ENCODE measurements at regions not wholly inside any gene's neighbourhood (a gene's known extent, or its start where the extent isn't known, plus 50 kb on each side); places are given as distances from the start of the nearest gene placed in this dataset.
A peak's percentile ranks its signal among the peaks of the same experiment; 100 is the strongest.

DNA sequence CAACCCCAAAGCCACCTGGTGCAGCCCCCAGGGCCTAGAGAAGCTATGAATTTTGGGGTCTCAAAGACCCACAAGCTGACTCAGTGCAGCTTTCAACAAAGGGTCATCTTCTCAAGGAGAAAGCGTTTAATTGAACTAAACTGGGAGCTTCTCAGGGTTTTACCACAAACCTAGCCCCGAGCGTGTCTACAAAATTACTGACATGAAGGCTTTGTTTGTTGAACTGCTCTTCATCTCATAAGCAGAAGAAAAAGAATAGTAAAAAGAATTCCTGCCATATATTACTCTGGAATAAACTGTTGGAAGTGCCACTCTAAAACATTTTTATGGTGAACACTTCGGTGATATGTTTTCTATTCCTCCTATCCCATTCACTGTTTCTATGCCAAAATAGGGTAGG is 50.8 kb upstream of the INCENP start:
- no peak for DNase-seq (ENCODE audit: insufficient read length, low spot score)
- FAIRE-seq: no peak

DNA sequence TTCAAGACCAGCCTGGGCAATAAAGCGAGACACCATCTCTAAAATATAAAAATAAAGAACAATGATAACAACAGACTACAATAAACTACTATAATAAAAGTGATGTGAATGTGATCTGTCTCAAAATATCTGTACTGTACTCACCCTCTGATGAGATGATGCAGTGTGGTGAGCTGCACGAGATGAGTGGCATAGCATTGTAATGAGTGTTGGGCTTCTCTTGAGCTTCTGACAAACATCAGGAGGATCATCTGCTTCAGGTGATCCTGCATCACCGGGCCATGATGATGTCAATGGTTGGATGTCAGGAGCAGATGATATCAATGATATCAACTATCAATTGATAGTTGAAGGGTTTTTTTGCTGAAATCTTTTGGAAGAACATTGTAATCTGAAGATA is 52.4 kb upstream of the INCENP start:
- DNase-seq (ENCODE audit: insufficient read length, low spot score) (no peak), FAIRE-seq (no peak)

DNA sequence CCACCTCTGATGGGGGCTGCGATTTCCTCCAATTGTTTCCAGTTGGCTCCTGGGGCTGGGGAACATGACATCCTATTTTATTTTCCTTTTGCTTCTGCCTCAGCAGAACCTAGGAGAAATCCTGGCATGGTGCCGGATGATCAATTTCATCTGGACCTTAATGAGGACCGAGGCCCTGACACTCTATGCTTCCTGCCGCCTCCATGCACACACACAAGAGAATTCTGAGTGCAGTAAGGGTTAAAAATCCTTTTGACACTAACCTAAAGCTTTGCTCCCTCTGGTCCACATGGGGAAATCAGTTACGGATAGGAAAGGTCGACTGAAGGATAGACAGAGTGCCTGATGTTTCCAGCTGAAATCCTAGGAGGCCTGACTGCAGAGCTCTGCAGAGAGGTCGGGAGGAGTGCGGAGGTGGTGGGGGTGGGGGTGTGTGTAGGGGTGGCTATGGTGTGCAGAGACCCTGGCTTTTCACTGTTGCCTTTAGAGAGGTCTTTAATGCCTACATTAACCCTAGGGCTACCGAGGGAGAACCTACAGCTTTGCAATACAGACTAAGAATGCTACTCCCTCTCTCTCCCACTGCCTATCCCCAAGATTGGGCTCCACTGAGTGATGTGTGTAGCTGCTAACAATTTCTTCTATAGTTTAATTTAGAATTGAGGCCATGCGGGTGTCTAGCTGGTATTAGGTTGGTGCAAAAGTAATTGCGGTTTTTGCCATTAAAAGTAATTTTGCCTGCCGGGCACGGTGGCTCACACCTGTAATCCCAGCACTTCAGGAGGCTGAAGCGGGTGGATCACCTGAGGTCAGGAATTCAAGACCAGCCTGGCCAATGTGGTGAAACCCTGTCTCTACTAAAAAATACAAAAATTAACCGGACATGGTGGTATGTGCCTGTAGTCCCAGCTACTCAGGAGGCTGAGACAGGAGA is 53.6 kb upstream of the INCENP start:
- DNase-seq (ENCODE audit: insufficient read length, low spot score) (no peak), FAIRE-seq (no peak)

DNA sequence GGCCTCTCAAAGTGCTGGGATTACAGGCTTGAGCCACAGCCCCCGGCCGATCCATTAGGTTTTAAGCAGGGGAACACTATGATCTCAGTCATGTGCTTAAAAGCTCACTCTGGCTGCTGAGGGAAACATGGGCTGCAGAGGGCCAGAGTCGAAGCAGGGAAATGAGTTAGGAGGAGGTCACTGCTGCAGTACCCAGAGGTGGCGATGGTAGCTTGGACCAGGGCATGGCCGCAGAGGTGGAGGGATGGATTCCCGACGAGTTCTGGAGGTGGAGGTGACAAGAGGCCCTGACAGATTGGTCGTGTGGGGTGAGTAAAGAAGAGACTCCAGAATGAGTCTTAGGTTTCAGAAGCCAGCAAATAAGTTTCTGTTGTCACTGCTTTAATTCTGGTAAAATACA is 54.4 kb upstream of the INCENP start:
- DNase-seq (ENCODE audit: insufficient read length, low spot score): no peak
- no peak for FAIRE-seq

DNA sequence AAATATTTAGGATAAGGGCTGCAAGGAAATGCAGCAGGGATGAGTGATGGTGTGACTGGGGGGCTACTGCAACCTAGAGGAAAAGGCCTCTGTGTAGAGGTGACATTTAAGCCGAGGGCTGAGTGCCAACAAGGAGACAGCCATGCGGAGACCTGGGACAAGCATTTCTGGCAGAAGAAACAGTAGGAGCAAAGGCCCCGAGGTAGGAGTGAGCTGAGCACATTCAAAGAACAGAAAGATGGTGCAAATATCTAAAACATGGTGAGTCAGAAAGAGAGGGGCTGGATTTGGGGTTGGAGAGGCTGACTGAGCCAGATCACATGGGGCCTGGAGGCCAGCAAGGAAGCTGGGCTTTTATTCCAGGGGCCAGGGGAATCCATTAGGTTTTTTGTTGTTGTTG is 55.1 kb upstream of the INCENP start:
- DNase-seq (ENCODE audit: insufficient read length, low spot score): no peak
- no peak for FAIRE-seq

DNA sequence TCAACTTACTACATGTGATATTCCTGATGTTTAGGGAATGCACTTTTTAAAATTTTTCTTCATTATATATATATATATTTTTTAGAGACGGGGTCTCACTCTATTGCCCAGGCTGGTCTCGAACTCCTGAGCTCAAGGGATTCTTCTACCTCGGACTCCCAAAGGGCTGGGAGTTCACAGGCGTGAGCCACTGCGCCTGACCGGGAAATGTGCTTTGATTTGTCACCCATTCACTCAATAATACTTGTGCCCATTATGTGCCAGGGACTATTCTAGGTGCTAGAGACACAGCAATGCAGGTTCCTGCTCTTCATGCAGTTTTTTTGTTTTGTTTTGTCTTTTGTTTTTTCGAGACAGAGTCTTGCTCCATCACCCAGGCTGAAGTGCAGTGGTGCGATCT is 56.1 kb upstream of the INCENP start:
- no peak for FAIRE-seq
- no peak for DNase-seq (ENCODE audit: insufficient read length, low spot score)

DNA sequence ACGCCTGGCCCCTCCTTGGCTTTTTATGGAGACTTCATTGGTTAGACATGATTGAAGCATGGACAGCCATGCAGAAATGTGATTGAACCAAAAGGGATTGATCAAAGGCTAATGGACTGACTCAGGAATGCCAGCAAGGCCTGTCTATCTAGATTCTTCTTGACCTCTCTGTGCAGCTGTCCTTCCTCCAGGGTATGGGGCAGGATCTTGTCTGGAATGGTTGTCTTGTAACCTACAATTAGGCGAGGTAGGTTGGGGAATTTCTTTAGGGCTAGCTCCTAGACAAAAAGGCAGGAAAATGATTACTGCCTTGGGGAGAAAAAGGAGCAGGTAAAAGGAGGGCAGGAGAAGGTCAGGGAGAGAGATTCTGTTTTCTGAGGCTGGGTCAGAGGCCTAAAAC is 59.6 kb upstream of the INCENP start:
- no peak for FAIRE-seq

DNA sequence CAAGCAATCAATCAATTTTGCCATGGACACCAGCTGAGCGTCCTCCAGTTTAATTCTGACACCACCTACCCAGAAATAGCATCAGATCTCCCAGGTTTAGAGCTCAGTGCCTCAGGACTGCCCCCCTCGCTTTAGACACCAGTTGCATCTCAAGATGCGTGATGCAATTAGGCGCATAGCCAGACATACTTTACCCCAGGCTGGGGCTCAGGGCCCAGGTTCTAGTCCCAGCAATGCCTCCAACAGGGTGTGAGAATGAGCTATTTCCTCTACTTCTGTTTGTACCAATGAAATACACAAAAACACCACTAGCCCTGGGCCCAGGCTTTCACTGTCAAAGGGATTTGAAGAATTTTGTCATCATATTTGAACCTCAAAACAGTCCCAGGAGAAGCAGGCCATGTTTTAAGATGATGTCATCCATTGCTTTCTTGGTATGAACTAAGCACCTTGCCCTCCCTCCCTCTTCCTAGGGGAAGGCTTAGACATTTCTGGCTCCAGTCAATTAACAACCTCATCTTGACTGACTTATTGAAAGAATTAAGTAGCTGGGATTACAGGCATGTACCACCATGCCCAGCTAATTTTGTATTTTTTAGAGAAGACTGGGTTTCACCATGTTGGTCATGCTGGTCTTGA is 61.5 kb upstream of the INCENP start:
- FAIRE-seq (no peak), DNase-seq (ENCODE audit: insufficient read length, low spot score) (no peak)

More for the DNA sequence above, 59.6 kb upstream of the INCENP start:
- DNase-seq (ENCODE audit: insufficient read length, low spot score): no peak

DNA sequence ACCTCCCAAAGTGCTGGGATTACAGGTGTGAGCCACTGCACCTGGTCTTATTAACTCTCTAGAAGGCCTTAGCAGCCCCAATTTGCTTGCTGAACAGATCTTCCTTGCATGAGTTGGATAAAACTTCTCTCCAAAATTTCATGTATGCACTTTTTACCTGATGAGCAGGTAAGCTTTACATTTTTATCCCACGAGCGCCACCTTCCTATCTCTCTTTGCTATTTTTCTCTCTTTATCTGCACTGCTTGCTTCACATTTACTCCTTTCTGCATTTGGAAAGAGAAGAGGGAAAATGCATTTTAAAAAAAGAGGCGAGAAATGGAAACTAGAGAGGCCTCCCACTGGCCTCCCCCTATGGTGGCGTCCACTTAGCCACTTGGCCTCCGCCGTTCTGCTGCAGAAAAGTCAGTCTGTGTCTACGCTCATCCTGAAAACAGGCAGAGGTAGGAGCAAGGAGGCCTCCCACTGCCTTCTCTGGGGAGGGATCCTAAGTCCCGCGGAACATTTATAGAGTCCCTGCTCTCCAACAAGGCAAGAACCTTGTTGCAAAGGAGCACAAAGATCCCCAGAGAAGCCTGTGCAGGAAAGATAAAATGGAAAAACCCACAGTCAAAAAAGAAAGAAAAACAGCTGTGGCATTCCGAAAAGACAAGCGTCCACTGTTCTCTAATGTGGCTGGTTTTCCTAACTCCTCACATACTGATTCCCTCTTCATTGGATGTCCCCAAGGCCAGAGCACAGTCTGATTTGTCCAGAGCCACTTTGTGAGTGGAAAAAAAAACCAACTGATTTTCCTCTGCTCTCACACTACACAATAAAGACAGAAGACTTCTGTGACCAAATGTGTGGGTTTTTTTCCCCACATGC is 62.2 kb upstream of the INCENP start:
- no peak for DNase-seq (ENCODE audit: insufficient read length, low spot score)
- FAIRE-seq: no peak

DNA sequence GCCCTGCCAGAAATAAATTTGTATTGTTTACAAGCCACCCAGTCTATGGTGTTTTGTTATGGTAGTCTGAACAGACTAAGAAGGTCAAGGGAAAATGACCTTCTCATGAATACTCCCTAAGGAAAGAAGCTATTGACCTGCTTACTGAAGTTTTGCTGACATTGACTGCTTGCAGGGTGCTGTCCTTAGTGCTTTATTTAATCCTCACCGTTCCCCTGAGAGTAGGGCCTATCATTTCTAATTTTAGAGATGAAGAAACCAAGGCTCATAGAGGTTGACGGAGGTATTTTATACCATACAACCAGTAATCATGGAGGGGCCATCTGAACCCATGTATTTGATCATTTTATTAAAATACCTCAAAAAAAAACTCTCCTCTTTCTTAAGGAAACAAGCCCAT is 66.7 kb upstream of the INCENP start:
- no peak for DNase-seq (ENCODE audit: insufficient read length, low spot score)
- FAIRE-seq: no peak

DNA sequence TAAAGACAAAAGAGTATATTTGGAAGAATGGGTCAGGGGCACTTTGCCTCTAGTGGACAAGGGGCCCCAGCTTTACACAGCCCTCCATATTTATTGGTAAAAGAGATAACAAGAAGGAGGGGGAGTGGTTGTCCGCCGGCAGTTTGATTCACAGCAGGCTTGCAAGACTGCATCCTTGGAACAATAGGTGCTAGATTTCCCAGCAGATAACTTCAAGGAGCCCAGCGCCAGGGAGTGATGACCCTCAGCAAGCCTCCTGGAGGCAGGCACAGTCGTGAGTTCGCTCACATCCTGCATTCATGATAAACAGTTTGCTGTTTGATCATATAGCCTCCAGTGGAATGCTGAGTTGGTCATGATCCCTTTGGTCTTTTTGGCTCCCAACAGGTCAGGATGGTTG is 67.8 kb upstream of the INCENP start:
- FAIRE-seq (no peak), DNase-seq (ENCODE audit: insufficient read length, low spot score) (no peak)

DNA sequence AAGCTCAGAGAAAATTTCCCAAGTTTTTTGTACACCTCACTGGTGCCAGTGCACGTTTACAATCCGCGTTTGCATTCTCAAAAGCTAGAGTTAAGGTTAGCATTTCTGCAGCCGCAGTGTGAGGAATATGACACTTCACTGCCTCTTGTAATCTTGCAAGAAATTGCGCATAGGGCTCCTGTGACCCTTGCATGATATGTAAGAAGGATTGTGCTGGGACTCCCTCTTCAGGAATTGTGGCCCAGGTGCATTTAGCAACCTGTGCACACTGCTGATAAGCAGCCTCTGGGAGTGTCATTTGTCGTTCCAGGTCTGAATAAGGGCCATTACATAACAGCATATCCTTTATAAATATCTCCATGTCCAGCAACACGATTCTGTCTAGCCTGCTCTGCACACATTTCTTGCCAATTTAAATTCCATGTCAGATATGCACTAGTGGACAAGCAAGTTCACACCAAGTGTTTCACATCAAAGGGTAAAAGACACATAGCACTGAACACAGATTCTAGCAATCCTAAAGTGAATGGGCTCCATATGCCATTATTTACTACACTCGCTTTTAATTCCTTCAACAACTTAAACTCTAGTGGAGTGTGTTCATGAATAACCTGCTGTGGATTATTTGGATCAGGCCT is 69.2 kb upstream of the INCENP start:
- FAIRE-seq (no peak), DNase-seq (ENCODE audit: insufficient read length, low spot score) (no peak)

DNA sequence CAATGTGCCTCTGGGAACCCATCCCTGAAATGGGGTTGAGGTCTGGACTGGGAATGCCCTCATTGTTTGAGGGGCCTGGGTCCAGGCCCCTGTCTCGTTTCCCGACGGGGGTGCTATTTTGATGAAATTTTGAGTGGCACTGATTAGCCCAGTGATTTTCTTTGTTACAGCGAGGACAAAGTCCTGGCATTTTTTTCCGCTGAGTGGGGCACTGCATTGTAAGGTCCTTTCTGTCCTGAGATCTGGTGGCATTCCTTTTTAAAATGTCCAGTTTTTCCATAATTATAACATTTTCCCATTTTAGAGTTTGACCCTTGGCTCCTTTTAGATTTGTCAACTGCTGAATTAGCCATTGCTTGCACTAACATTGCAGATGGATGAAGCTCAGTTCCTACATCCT is 69.7 kb upstream of the INCENP start:
- FAIRE-seq: no peak
- no peak for DNase-seq (ENCODE audit: insufficient read length, low spot score)

DNA sequence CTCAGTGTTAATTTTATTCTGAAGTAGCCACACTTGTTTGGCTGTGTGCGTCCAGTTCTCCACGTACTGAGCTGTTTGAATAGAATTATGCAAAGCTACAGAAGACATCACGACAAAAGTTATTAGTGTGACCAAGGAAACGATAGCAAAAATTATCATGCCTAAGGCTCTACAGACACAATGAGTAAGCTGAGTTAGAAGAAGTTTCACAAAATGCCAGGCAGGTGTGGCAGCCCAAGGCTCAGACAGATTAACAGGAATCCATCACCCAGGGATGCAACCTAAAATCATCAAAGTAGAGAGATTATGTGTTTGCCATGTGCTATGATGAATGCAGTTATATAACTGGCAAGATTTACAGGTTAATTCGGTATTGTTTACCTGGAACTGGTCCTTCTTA is 73.1 kb upstream of the INCENP start:
- DNase-seq (ENCODE audit: insufficient read length, low spot score) (no peak), FAIRE-seq (no peak)

DNA sequence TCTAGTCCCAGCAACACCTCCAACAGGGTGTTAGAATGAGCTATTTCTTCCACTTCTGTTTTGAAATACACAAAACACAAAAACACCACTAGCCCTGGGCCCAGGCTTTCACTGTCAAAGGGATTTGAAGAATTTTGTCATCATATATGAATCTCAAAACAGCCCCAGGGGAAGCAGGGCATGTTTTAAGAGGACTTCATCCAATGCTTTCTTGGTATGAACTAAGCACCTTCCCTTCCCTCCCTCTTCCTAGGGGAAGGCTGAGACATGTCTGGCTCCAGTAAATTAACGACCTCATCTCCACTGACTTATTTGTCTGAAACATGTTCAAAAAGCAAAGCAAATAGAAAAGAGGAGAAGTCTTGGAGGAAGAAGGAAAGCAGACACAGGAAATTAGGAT is 75.7 kb upstream of the INCENP start:
- FAIRE-seq (no peak), DNase-seq (ENCODE audit: insufficient read length, low spot score) (peak; percentile 30)

DNA sequence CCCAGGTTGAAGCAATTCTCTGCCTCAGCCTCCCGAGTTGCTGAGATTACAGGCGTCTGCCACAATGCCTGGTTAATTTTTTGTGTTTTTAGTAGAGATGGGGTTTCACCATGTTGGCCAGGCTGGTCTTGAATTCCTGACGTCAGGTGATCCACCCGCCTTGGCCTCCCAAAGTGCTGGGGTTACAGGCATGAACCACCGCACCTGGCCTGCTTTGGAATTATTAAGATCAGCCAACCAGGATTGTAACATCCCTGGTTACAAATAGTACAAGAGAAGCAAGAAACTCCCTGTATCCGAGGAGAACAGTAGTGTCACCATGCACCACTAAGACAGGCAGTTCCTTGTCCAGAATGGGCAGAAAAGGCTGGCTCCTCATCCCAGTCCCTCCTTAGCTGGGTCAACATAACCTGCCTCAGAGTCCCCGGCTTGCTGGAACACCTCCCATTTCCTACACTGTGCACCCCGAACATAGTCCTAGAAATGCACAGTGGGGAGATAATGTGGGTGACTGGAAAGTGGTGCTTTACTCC is 77.2 kb upstream of the INCENP start:
- no peak for FAIRE-seq
- no peak for DNase-seq (ENCODE audit: insufficient read length, low spot score)

DNA sequence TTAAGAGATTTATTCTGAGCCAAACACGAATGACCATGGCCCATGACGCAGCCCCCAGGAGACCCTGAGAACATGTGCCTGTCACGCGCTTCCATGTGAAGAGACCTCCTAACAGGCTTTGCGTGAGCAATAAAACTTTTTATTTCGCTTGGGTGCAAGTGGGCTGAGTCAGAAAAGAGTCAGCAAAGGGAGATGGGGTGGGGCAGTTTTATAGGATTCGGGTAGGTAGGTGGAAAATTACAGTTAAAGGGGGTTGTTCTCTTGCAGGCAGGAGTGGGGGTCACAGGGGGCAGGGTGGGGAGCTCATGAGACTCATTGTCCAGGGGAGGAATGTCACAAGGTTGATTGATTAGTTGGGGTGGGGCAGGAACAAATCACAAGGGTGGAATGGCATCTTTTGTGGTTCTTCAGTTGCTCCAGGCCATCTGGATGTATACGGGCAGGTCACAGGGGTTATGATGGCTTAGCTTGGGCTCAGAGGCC is 77.2 kb upstream of the FTH1 start:
- FAIRE-seq: no peak
- DNase-seq (ENCODE audit: insufficient read length, low spot score): no peak

DNA sequence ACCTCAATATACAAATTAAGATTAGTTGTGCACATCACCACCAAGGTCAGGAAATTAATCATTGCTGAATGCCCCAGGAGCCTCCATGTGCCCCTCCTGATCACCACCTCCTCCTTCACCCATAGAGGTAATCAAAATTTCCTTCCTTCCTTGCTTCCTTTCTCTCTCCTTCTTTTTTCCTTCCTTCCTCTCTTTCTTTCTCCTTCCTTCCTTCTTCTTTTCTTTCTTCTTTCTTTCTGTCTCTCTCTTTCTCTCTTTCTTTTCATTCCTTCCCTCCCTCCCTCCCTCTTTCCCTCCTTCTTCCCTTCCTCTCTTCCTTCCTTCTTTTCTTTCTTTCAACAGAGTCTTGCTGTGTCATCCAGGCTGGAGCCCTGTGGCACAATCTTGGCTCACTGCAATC is 67.9 kb upstream of the FTH1 start:
- FAIRE-seq (no peak), DNase-seq (ENCODE audit: insufficient read length, low spot score) (no peak)

DNA sequence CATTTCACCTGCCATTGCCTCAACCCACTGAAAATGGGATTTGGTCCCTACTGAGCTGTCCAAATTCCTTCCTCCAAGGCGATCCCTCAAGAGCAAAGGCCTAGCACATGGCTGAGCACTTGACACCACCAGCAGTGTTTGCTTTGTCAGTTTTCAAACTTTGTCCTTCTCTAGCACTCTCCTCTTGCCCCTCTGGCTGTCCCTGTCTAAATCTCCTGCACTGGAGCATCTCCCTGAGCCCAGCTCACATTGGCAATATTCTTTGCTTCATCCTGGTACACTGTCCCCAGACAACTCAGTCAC is 66.6 kb upstream of the FTH1 start:
- DNase-seq (ENCODE audit: insufficient read length, low spot score) (no peak), FAIRE-seq (no peak)

DNA sequence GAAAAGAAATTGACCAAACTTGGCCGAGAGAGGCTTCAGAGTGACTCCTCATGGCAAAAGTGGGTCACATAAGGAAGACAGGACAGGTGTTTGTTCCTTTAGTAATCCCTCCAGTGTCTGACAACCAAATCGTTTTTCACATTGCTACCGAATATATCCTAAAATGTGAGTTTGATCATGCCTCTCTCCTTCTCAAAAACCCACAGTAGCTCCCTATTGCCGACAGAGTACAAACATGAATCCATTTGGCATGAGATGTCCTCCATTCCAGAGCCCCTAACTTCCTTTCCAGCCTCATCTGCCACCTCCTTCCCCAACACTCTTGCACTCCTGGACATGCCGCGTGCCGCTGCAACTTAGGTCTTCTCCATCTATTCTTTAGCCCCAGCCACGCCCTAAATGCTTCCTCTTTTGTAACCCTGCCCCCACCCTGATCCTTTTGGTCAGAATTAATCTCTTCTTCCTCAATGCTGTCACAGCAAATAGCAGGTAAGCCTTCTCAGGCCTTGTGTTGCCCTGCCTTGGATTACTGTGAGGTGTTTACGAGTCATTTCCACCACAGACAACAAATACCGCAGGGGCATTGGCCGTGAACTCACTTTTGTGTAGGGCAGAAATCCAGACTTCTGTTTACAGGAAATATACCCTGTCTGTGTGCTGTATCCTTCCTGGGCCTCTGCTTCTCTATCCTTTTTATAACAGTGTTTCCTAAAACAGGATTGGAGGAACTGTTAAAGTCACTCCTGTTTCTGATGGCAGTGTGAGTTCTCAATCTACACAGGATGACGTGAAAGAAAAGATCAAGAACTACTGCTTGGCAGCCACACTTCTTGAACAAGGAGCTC is 66.0 kb upstream of the FTH1 start:
- FAIRE-seq (no peak), DNase-seq (ENCODE audit: insufficient read length, low spot score) (peak; percentile 34)

Data from HTR-8/SVneo (cell line).